ENCODE measurements at regions not wholly inside any gene's neighbourhood (a gene's known extent, or its start where the extent isn't known, plus 50 kb on each side); places are given as distances from the start of the nearest gene placed in this dataset.

DNA sequence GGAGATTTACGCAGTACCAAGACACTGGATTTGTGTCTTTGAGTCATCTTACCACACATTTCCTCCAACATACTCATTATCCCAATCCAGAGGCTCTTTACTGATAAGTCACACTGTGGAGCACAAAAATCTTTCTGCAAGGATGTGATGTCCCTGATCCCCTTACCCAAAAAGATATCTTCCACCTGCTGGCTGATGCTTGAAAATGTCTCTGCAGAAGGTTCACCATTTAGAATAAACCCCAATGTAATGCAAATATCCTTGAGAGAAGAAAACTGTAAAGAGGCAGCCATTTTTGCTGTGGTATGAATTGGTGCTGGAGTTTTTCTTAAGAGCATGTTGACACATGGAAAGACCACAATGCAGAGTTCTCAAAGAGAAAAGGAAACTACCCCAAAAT is 65.7 kb upstream of the RORB start:
- Histone ChIP-seq H3K4me3 (no peak overlapping the region), H3K9me3 (no peaks in the 10 kb centered on the region), H3K36me3 (no peaks in the 10 kb centered on the region), H3K27ac (no peak overlapping the region), H3K27me3 (no peaks in the 10 kb centered on the region), H3K4me1 (no peaks in the 10 kb centered on the region)
- TF ChIP-seq, protein P1, sequence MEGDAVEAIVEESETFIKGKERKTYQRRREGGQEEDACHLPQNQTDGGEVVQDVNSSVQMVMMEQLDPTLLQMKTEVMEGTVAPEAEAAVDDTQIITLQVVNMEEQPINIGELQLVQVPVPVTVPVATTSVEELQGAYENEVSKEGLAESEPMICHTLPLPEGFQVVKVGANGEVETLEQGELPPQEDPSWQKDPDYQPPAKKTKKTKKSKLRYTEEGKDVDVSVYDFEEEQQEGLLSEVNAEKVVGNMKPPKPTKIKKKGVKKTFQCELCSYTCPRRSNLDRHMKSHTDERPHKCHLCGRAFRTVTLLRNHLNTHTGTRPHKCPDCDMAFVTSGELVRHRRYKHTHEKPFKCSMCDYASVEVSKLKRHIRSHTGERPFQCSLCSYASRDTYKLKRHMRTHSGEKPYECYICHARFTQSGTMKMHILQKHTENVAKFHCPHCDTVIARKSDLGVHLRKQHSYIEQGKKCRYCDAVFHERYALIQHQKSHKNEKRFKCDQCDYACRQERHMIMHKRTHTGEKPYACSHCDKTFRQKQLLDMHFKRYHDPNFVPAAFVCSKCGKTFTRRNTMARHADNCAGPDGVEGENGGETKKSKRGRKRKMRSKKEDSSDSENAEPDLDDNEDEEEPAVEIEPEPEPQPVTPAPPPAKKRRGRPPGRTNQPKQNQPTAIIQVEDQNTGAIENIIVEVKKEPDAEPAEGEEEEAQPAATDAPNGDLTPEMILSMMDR (IDR thresholded peaks at IDR 0.05): no peak
- DNase-seq (no peak), FAIRE-seq (no peak), ATAC-seq (no peak)
- intact Hi-C loops (cut with DNase I): no loop called here
- 67 to 69% methylated on average over 1 of the region's 1 CpG for WGBS, 2 donors

DNA sequence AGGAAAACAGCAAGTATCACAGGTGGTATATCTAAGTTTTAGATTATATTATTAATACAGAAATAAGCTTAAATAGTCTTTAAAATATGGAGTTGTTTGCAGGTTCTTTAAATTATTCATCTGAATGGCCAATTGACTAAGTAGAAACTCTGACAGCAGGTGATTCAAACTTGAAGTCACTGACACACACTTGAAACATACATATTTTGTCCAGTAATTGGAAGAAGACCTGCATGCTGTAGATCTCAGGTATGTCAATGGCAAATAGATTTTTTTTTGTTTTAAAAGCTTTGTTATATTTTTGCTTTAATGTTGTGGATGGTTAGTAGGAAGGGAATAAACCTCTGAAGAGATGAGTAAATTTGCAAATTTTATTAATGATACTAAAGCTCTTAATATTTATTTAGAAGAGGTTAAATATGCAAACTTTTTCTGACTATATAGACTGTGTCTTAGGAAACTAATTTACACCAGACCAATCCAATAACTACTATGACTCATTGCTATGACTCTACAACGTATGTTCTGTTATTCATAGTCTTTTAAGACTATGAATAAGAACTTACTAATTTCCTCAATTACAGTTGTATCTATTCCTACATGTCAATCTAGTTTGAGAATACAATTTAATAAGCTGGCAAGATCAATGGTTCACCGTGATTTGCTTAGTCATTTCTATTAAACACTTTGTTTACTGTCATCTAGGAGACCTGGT is 53.9 kb upstream of the RORB start:
- Histone ChIP-seq H3K4me3 (no peak overlapping the region), H3K4me1 (no peaks in the 10 kb centered on the region), H3K27me3 (no peaks in the 10 kb centered on the region), H3K9me3 (no peaks in the 10 kb centered on the region), H3K36me3 (no peaks in the 10 kb centered on the region), H3K27ac (no peak overlapping the region)
- TF ChIP-seq, protein P1 (IDR thresholded peaks at IDR 0.05): no peak
- DNase-seq: no peak
- 37 to 38% methylated on average over 2 of the region's 2 CpGs for WGBS, 2 donors
- intact Hi-C loops (cut with DNase I): no loop called here
- no peak for FAIRE-seq
- no peak for ATAC-seq

DNA sequence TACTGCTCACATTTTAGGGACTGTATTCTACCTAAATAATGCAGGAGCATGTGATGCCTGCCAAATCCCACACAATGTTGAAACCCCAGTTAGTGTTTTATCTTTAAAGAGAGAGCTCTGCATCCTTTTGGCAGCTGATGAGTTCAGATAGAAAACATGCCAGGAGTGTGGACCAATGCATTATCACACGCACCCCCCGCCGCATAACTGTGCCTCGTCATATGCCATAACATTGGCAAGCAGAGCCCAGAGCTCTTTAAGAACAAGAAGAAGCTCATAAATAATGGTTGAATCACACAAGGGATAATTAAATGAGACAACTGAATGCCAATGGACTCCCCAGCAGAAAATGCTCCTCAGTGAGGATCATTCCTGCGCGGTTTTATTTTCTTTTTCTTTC is 52.8 kb upstream of the RORB start:
- Histone ChIP-seq H3K9me3 (no peaks in the 10 kb centered on the region), H3K4me1 (no peaks in the 10 kb centered on the region), H3K27ac (no peak overlapping the region), H3K36me3 (no peaks in the 10 kb centered on the region), H3K27me3 (no peaks in the 10 kb centered on the region), H3K4me3 (no peak overlapping the region)
- WGBS, 2 donors: 87 to 88% methylated on average over 6 of the region's 6 CpGs
- FAIRE-seq: no peak
- no peak for DNase-seq
- intact Hi-C loops (cut with DNase I): no loop called here
- ATAC-seq: no peak
- TF ChIP-seq, protein P1 (IDR thresholded peaks at IDR 0.05): no peak
